ENCODE measurements at regions not wholly inside any gene's neighbourhood (a gene's known extent, or its start where the extent isn't known, plus 50 kb on each side); places are given as distances from the start of the nearest gene placed in this dataset.

GRCh38 chr10:128759174-128759573 lies 633.0 kb upstream of the MKI67 start:
- no peak for DNase-seq (ENCODE audit: low read depth in 4 of 4, low spot score in 2 of 4)

- DNase-seq (ENCODE audit: low read depth in 4 of 4, low spot score in 2 of 4), result no peak
Measured at GRCh38 chr10:128763588-128763987, 637.4 kb upstream of the MKI67 start.

DNA sequence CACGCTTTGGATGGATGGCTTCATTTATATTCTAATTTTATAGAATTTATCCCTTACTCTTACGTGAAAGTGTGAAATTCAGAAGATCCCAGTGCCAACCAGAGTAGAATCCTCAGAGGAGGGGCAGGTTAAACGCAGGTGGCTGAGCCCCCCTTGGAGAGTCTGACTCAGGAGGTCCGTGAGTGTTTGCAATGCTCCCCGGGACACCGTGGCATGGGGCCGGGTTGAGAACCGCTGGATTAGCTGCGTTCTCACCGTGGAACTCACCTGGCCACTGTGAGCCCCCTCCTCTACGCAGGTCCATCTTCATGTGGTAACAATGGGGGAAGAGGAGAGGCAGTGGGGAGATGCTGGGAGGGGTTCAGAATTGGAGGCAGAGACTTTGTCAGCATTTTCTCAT lies 638.0 kb upstream of the MKI67 start:
- DNase-seq (ENCODE audit: low read depth in 4 of 4, low spot score in 2 of 4), result no peak

GRCh38 chr10:128766915-128767314 lies 640.7 kb upstream of the MKI67 start:
- no peak for DNase-seq (ENCODE audit: low read depth in 4 of 4, low spot score in 2 of 4)

DNA sequence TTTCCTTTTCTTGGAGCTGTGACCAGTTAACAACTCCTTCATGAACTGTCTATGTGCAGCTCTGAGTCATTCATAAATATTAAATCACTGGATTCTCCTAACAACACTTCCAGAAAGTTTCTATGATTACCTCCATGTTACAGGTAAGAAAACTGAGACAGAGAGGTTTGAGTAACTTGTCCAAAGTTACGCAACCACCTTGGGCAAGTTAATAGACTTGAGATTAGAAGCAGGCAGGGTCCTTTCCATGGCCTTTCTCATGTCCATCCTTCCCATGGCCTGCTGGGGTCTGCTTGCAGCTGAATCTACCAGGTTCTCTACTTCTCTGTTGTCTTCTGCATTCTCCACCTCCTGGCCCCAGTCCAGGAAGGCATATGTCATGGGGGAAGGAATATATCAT lies 648.8 kb upstream of the MKI67 start:
- no peak for DNase-seq (ENCODE audit: low read depth in 4 of 4, low spot score in 2 of 4)

- DNase-seq (ENCODE audit: low read depth in 4 of 4, low spot score in 2 of 4), result no peak
Measured at GRCh38 chr10:128775743-128776142, 649.5 kb upstream of the MKI67 start.

GRCh38 chr10:128776673-128777252 lies 650.5 kb upstream of the MKI67 start:
- no peak for DNase-seq (ENCODE audit: low read depth in 4 of 4, low spot score in 2 of 4)

- DNase-seq (ENCODE audit: low read depth in 4 of 4, low spot score in 2 of 4), result no peak
Measured at GRCh38 chr10:128777342-128777741, 651.1 kb upstream of the MKI67 start.

- no peak for DNase-seq (ENCODE audit: low read depth in 4 of 4, low spot score in 2 of 4)
Measured at GRCh38 chr10:128779416-128779815, 653.2 kb upstream of the MKI67 start.

- no peak for DNase-seq (ENCODE audit: low read depth in 4 of 4, low spot score in 2 of 4)
Measured at GRCh38 chr10:128780156-128780761, 654.0 kb upstream of the MKI67 start.

DNA sequence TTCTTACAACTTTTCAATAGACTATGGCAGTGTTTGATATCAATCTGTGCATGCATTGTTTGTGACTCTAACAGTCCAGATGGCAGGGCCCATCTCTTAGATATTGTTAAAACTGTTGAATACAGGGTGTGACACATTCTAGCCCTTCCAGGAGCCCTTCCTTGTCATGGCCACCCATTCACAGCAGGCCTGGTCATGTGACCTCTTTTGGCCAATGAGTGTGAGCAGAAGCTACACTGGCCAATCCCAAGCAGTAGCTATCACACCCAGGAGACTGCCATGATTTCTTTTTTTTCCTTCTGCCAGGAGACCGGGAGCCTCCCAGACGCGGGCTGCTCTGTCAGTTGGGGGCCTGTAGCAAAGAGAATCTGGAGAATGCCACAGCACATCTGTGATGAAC lies 655.4 kb upstream of the MKI67 start:
- DNase-seq (ENCODE audit: low read depth in 4 of 4, low spot score in 2 of 4), result no peak

DNA sequence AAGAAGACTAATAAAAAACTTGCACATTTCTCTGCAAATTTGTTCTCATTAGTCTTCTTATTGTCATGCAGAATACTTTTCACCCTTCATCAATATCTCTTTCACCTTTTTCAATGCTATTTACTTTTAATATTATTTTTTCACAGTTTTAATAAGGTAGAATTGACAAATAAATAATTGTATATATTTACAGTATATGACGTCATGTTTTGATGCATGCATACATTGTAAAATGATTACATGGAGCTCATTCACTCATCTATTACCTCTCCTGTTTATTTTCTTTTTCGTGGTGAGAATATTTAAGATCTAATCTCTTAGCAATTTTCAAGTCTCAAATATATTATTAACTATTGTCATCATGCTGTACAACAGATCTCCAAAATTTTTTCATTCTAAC lies 658.2 kb upstream of the MKI67 start:
- no peak for DNase-seq (ENCODE audit: low read depth in 4 of 4, low spot score in 2 of 4)

DNA sequence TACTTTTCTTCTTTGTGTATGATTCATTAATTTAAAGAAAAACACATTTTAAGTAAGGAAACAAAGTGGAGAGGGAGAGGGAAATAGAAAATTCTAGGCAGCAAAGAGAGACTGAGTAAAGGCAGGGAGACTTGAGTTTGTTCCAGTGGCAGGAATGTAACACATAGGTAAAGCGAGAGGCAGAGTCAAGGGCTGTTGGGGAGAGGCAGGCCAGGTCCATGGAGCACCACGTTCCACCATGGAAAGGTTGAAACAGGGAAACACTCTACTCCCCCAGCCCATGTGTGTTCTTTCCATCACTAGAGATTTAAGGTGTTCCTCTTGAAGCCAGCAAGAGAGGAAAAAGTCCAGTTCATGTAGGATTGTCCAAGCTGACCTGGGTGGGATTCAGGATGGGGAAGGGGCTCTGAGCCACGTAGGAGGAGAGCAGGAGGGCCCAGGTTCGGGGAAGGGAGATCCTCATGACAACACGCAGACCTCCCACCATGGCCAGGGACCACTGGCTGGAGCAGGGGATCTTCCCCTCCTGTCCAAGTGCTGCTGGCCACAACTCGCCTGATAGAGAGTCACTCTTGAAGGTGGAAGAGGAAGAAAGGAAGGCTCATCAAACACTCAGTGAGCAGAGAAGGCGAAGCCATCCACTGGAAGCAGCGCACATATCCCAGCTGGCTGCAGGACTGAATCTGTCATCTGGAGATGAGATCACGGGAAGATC lies 666.4 kb upstream of the MKI67 start:
- DNase-seq (ENCODE audit: low read depth in 4 of 4, low spot score in 2 of 4), result no peak

- no peak for DNase-seq (ENCODE audit: low read depth in 4 of 4, low spot score in 2 of 4)
Measured at GRCh38 chr10:128793726-128794655, 667.8 kb upstream of the MKI67 start.

- DNase-seq (ENCODE audit: low read depth in 4 of 4, low spot score in 2 of 4), result no peak
Measured at GRCh38 chr10:128796396-128796912, 670.2 kb upstream of the MKI67 start.

GRCh38 chr10:128802062-128802461 lies 665.0 kb upstream of the MGMT start:
- DNase-seq (ENCODE audit: low read depth in 4 of 4, low spot score in 2 of 4), result no peak

DNA sequence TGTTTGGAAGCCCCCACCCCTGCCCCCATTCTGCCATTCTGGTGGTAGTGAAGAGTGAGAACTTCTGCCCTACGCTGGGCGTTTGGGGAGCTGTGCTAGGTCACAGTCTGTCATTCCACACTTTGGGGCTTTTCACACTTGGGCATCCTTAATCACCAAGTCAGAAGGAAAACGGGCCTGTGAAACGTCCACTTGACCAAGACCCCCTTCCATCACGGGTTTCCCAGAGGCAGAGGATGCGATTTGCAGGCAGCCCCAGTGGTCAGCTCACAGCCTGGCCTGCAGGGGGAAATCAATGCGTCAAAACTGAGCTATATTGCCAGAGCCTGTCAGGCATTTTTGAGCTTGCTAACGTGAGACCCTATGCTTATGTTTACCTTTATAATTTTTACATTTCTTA lies 663.3 kb upstream of the MGMT start:
- no peak for DNase-seq (ENCODE audit: low read depth in 4 of 4, low spot score in 2 of 4)

GRCh38 chr10:128804411-128804810 lies 662.6 kb upstream of the MGMT start:
- DNase-seq (ENCODE audit: low read depth in 4 of 4, low spot score in 2 of 4), result no peak

DNA sequence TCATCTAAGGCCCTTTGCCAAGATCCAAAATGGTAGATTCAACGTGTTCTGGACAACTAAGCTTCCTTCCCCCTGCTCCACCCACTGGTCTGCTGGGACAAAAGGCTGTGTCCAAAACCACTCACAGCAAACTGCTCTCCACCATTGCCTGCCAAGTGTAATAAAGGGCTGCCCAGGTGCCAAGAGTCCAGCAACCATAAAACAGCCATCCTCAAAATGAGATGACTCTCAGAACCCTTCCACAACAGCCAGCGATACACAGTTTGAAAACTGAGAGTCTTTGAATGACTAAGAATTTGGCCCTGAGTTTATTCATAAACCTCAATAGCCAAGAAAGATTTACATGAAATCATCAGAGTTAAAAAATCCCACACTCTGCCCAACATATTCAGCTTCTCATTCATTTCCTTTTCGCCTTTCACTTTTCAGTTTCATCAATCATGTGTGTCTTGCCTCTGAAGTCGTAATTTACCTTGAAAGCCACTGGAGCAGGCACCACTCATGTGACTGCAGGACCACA lies 658.1 kb upstream of the MGMT start:
- DNase-seq (ENCODE audit: low read depth in 4 of 4, low spot score in 2 of 4), result no peak

DNA sequence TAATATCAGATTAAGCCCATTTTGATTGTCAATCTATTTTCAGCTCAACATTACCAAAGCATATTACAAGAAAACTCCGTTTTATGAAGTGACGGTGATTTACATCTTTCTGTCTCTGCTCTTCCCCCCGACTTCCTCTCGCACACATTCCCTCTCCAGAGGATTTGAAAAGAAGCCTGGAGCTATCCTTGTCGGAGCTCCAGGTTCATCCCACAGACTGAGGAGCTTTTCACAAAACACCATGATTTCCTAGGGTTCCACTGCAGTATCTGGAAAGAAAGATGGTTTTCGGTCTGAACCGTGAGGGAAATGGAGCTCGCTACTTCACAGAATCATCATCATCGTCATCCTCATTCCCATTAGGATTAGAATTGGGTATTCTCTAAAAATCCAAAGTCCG lies 655.5 kb upstream of the MGMT start:
- DNase-seq (ENCODE audit: low read depth in 4 of 4, low spot score in 2 of 4), result no peak

DNA sequence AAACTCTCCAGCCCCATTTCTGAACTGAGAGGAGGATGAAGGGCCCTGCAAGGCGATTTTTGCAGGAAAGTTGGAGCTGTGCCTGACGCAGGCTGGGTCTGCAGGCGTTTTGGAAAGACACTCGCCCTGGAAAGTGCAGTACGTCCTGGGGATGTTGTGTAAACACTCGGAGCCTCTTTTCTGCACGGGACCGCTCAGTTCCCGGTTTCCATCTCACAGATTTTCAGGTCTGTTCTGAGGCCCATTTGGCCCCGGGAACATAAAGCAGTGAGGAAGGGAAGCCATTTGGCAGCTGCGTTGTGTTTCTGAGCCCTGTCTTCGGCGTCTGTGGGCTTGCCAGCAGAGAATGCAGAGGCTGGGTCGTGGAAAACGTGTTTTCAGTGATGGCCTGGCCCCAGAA lies 655.0 kb upstream of the MGMT start:
- no peak for DNase-seq (ENCODE audit: low read depth in 4 of 4, low spot score in 2 of 4)
